AG09319 (cell line): ENCODE measurements at regions not wholly inside any gene's neighbourhood (a gene's known extent, or its start where the extent isn't known, plus 50 kb on each side); places are given as distances from the start of the nearest gene placed in this dataset.

Source experiments
- DNase-seq: peaks from one replicate; pipeline ENCODE4 v3.0.0-alpha.2; 2010; ENCODE audit warnings: low read depth; ENCODE audit errors: extremely low read depth
- CTCF ChIP-seq: IDR thresholded peaks from 2 replicates; pipeline ENCODE4 v1.5.1; 2011; ENCODE audit warnings: low read depth, mild to moderate bottlenecking, inconsistent platforms, low read length, moderate library complexity

DNA sequence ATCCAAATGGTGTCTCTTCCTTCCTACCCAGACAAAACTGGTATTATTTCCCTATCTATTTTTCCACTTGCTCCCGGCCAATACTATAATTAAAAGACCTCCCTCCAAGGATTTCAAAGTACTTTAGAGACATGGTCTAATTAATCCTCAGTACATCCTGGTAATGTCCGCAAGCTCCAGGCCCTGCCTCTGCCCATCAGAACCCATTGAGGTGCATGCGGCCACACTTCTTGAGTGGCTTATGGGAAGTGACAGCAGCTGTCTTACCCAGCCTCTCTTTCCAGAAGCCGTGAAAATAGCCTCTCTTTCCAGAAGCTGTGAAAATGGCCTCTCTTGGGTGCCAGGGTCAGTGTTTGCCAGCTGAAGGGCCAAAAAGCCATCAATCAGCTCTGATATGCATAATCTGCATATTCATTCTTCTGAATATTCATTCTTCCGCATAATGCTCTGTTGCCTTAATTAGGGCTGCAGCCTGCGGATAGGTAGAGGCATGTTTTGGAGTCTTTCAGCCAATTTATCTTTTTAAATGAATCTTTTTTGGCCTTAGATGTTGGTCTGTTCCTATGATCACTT lies 148.4 kb upstream of the TMTC4 start:
- no peak for TF ChIP-seq CTCF

DNA sequence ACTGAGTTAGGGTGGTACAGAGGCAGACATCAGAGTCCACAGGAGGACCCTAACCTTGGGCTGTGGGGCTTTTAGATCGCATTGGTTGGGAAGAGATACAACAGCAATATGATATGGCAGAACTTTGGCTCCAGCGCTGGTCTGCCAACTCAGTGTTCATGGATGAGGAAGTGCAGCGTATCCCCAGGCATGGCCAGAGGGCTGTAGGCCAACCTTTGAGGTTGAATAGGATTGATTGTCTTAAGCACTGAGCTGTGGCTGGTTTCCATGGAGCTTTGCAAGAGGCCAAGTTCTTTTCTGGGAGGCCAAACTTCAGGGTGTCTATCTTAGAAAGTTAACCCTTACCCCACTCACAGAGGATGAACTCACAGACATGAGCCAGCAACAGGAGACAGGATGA lies 144.1 kb upstream of the TMTC4 start:
- no peak for TF ChIP-seq CTCF
- no peak for DNase-seq

More for the DNA sequence above, 148.4 kb upstream of the TMTC4 start:
- DNase-seq = no peak

DNA sequence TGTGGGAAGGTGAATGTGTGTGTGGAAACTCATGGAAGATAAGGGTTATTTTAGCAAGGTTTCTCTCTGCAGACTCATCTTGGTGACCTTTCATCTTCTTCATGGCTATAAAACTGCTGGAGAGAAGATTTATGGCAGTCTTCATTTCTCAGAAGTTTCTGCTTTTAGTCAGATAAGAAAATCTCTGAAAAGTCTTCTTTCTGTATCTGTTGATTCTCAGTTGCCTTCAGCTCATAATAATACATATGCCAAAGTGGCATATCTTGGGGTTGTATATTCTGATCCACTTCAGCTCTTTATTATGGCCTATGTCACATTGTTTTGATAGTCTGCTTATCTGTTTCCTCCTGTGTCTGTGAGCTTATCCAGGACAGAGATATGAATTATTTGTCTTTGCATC lies 143.3 kb upstream of the TMTC4 start:
- no peak for DNase-seq
- no peak for TF ChIP-seq CTCF

GRCh38 chr13:100815476-100816046 lies 141.0 kb upstream of the TMTC4 start:
- no peak for DNase-seq
- no peak for TF ChIP-seq CTCF

- DNase-seq = no peak
- no peak for TF ChIP-seq CTCF
These were observed 138.5 kb upstream of the TMTC4 start for GRCh38 chr13:100812982-100813584.

DNA sequence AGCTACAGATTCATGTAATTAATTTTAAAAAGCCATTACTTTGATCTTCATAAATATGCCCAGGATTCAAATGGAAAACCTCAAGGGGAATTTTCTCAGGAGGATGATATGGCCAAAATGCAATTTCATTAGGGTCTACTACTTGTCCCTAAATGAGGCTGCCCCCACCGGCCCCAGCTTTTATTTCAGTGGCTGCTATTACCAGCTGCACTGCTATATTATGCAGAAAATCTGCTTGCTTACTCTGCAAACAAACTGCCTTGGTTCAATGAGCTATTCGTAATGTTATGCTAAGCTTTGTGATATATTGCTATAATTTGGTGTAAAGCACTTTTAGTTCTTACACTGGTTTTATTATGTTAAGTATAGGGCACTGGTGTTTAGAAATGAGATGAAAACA lies 137.3 kb upstream of the TMTC4 start:
- no peak for TF ChIP-seq CTCF
- no peak for DNase-seq

- no peak for DNase-seq
- no peak for TF ChIP-seq CTCF
These were observed 136.7 kb upstream of the TMTC4 start for GRCh38 chr13:100811024-100811865.
